HEK293 (cell line): ENCODE measurements at regions not wholly inside any gene's neighbourhood (a gene's known extent, or its start where the extent isn't known, plus 50 kb on each side); places are given as distances from the start of the nearest gene placed in this dataset.

ENCODE experiments used
- CTCF ChIA-PET: fragments of 350-600 bp; formaldehyde crosslinking; extraction: SDS; loops from one replicate; lab custom pipeline; 2021; ENCODE audit warnings: antibody characterized with exemption; lab: Yijun Ruan, JAX
- POLR2A ChIA-PET: fragments of 300-600 bp; formaldehyde crosslinking; extraction: SDS; loops from one replicate; lab custom pipeline; 2020; ENCODE audit warnings: antibody characterized with exemption, inconsistent platforms; lab: Yijun Ruan, JAX
- H3K27ac ChIP-seq: fragments of 200-500 bp; sonication (Bioruptor generic); 2 replicates; pipeline ENCODE4 v1.5.1; 2014; ENCODE audit warnings: low read depth, low read length, control low read depth, inconsistent platforms; ENCODE audit errors: extremely low read depth
- H3K36me3 ChIP-seq, 2 experiments: fragments of 200-500 bp in 1 of 2; sonication (Bioruptor generic) in 1 of 2; 1 replicate in 1 of 2; 2 replicates in 1 of 2; pipeline ENCODE4 v1.5.1; 2014 to 2017; ENCODE audit warnings: inconsistent platforms in 2 of 2, low read length in 2 of 2; ENCODE audit not compliant: control insufficient read depth in 2 of 2, insufficient read depth in 1 of 2
- H3K4me1 ChIP-seq: fragments of 200-500 bp; sonication (Bioruptor generic); 2 replicates; pipeline ENCODE4 v1.5.1; 2014; ENCODE audit warnings: mild to moderate bottlenecking, low read length, inconsistent platforms; ENCODE audit not compliant: control insufficient read depth, insufficient read depth
- H3K4me3 ChIP-seq: 2 replicates; pipeline ENCODE4 v1.5.1; 2011; ENCODE audit warnings: low read depth, mild to moderate bottlenecking, control low read depth, low read length, moderate library complexity
- H3K9me3 ChIP-seq: fragments of 200-500 bp; sonication (Bioruptor generic); 2 replicates; pipeline ENCODE4 v1.5.1; 2014; ENCODE audit warnings: low read depth, low read length, inconsistent platforms; ENCODE audit not compliant: control insufficient read depth, insufficient read depth
- AEBP2 ChIP-seq: fragments of 450-650 bp; formaldehyde crosslinking; IDR thresholded peaks from 2 replicates; pipeline ENCODE4 v1.5.1; 2016; ENCODE audit warnings: missing biosample characterization, missing genetic modification characterization, borderline replicate concordance
- HOXD13 ChIP-seq: sonication (generic); formaldehyde crosslinking; IDR thresholded peaks from 2 replicates; pipeline ENCODE4 v1.8.0; 2022; ENCODE audit warnings: missing genetic modification reagents, borderline replicate concordance
- OVOL3 ChIP-seq: fragments of 450-650 bp; formaldehyde crosslinking; IDR thresholded peaks from 2 replicates; pipeline ENCODE4 v1.5.1; 2016; ENCODE audit warnings: missing biosample characterization, missing genetic modification characterization
- PRDM1 ChIP-seq: fragments of 450-650 bp; formaldehyde crosslinking; IDR thresholded peaks from 2 replicates; pipeline ENCODE4; 2016; ENCODE audit warnings: missing biosample characterization, missing genetic modification characterization
- SCRT1 ChIP-seq: fragments of 450-650 bp; formaldehyde crosslinking; IDR thresholded peaks from 2 replicates; pipeline ENCODE4 v1.5.1; 2016; ENCODE audit warnings: missing biosample characterization, missing genetic modification characterization, borderline replicate concordance
- SP7 ChIP-seq: fragments of 450-650 bp; formaldehyde crosslinking; IDR thresholded peaks from 2 replicates; pipeline ENCODE4 v1.5.1; 2016; ENCODE audit warnings: missing biosample characterization, missing genetic modification characterization
- WT1 ChIP-seq: fragments of 450-650 bp; formaldehyde crosslinking; IDR thresholded peaks from 2 replicates; pipeline ENCODE4 v1.5.1; 2016; ENCODE audit warnings: missing biosample characterization, missing genetic modification characterization
- ZEB2 ChIP-seq: fragments of 450-650 bp; formaldehyde crosslinking; IDR thresholded peaks from 2 replicates; pipeline ENCODE4 v1.5.1; 2016; ENCODE audit warnings: missing biosample characterization, missing genetic modification characterization
- ZNF114 ChIP-seq: fragments of 450-650 bp; formaldehyde crosslinking; IDR thresholded peaks from 2 replicates; pipeline ENCODE4 v1.5.0; 2017; ENCODE audit warnings: missing biosample characterization, missing genetic modification characterization
- ZNF138 ChIP-seq: fragments of 450-650 bp; formaldehyde crosslinking; IDR thresholded peaks from 2 replicates; pipeline ENCODE4 v1.5.1; 2016; ENCODE audit warnings: missing biosample characterization, missing genetic modification characterization, borderline replicate concordance
- ZNF211 ChIP-seq: fragments of 450-650 bp; formaldehyde crosslinking; IDR thresholded peaks from 2 replicates; pipeline ENCODE4 v1.5.1; 2016; ENCODE audit warnings: low read depth, missing biosample characterization, missing genetic modification characterization
- ZNF324 ChIP-seq: fragments of 450-650 bp; formaldehyde crosslinking; IDR thresholded peaks from 2 replicates; pipeline ENCODE4 v1.5.1; 2016; ENCODE audit warnings: missing biosample characterization, missing genetic modification characterization
- ZNF514 ChIP-seq: fragments of 450-650 bp; formaldehyde crosslinking; IDR thresholded peaks from 2 replicates; pipeline ENCODE4 v1.5.1; 2016; ENCODE audit warnings: missing biosample characterization, missing genetic modification characterization
- ZNF544 ChIP-seq: fragments of 450-650 bp; formaldehyde crosslinking; IDR thresholded peaks from 2 replicates; pipeline ENCODE4 v1.5.0; 2017; ENCODE audit warnings: missing biosample characterization, missing genetic modification characterization
- ZNF645 ChIP-seq: fragments of 450-650 bp; formaldehyde crosslinking; IDR thresholded peaks from 2 replicates; pipeline ENCODE4; 2016; ENCODE audit warnings: missing biosample characterization, missing genetic modification characterization
- ZNF664 ChIP-seq: fragments of 450-650 bp; formaldehyde crosslinking; IDR thresholded peaks from 2 replicates; pipeline ENCODE4 v1.5.1; 2016; ENCODE audit warnings: missing biosample characterization, missing genetic modification characterization
- ZNF670 ChIP-seq: fragments of 450-650 bp; formaldehyde crosslinking; IDR thresholded peaks from 2 replicates; pipeline ENCODE4 v1.5.1; 2016; ENCODE audit warnings: missing biosample characterization, missing genetic modification characterization, low read depth
- ZNF704 ChIP-seq: fragments of 450-650 bp; formaldehyde crosslinking; IDR thresholded peaks from 2 replicates; pipeline ENCODE4 v1.5.1; 2016; ENCODE audit warnings: missing biosample characterization, missing genetic modification characterization
- ZNF777 ChIP-seq: fragments of 450-650 bp; formaldehyde crosslinking; IDR thresholded peaks from 2 replicates; pipeline ENCODE4 v1.5.1; 2017; ENCODE audit warnings: missing biosample characterization, missing genetic modification characterization, borderline replicate concordance
- ZNF791 ChIP-seq: fragments of 450-650 bp; formaldehyde crosslinking; IDR thresholded peaks from 2 replicates; pipeline ENCODE4 v1.5.1; 2016; ENCODE audit warnings: missing biosample characterization, missing genetic modification characterization
- ZSCAN30 ChIP-seq: fragments of 450-650 bp; IDR thresholded peaks from 2 replicates; pipeline ENCODE4 v1.5.1; 2018; ENCODE audit warnings: missing biosample characterization, mild to moderate bottlenecking, missing genetic modification characterization, moderate library complexity
- ZSCAN5A ChIP-seq: fragments of 450-650 bp; formaldehyde crosslinking; IDR thresholded peaks from 2 replicates; pipeline ENCODE4 v1.5.1; 2016; ENCODE audit warnings: missing biosample characterization, missing genetic modification characterization

- Histone ChIP-seq H3K4me3 (no peak overlapping the region), H3K4me1 (no peaks in the 10 kb centered on the region), H3K27ac (no peak overlapping the region), H3K36me3 (no peaks in the 10 kb centered on the region), H3K9me3 (no peaks in the 10 kb centered on the region)
- CTCF ChIA-PET, result interaction anchor here (0.6 kb wide), 1 partner anchor 684 kb away, joined by 3 read pairs; no protein-coding TSS in a partner anchor
- POLR2A ChIA-PET, result no interaction called here
- TF ChIP-seq ZEB2, result no peak
- TF ChIP-seq AEBP2 (tag by site-specific recombination), result no peak
- TF ChIP-seq ZNF704 (tag by site-specific recombination), result no peak
- no peak for TF ChIP-seq ZSCAN5A
- TF ChIP-seq PRDM1, result no peak
- no peak for TF ChIP-seq ZNF138
- TF ChIP-seq ZNF211 (tag by site-specific recombination), result no peak
- TF ChIP-seq ZNF670 (tag by site-specific recombination), result no peak
Observed at GRCh38 chr4:24230955-24231354, 341.1 kb upstream of the PPARGC1A start.

- no peaks in the 10 kb centered on the region for H3K9me3 ChIP-seq
- no peaks in the 10 kb centered on the region for H3K4me1 ChIP-seq
- H3K27ac ChIP-seq, result no peak overlapping the region
- no peaks in the 10 kb centered on the region for H3K36me3 ChIP-seq
- ChIA-PET POLR2A (no interaction called here), CTCF (no interaction called here)
- H3K4me3 ChIP-seq, result no peak overlapping the region
- TF ChIP-seq ZNF514 (tag by site-specific recombination), result no peak
- no peak for TF ChIP-seq SP7 (tag by site-specific recombination)
- no peak for TF ChIP-seq ZNF324
Observed at GRCh38 chr4:24229978-24230377, 340.1 kb upstream of the PPARGC1A start.

GRCh38 chr4:24228692-24229091 is 338.8 kb upstream of the PPARGC1A start:
- POLR2A ChIA-PET, result no interaction called here

More at GRCh38 chr4:24228692-24229091, 338.8 kb upstream of the PPARGC1A start:
- no peak overlapping the region for H3K4me3 ChIP-seq
- no peaks in the 10 kb centered on the region for H3K4me1 ChIP-seq
- H3K27ac ChIP-seq, result no peak overlapping the region
- CTCF ChIA-PET, result no interaction called here
- TF ChIP-seq ZNF791 (no peak), SCRT1 (no peak), ZNF114 (tag by site-specific recombination) (no peak), WT1 (no peak), OVOL3 (tag by site-specific recombination) (no peak), ZNF544 (tag by site-specific recombination) (no peak), ZNF777 (tag by site-specific recombination) (no peak), ZSCAN30 (tag by site-specific recombination) (no peak), ZNF645 (tag by site-specific recombination) (no peak), ZNF664 (tag by site-specific recombination) (no peak), HOXD13 (CRISPR knock-in tag) (no peak)
- H3K36me3 ChIP-seq, result no peaks in the 10 kb centered on the region
- no peaks in the 10 kb centered on the region for H3K9me3 ChIP-seq
